ENCODE measurements at regions not wholly inside any gene's neighbourhood (a gene's known extent, or its start where the extent isn't known, plus 50 kb on each side); places are given as distances from the start of the nearest gene placed in this dataset.
A peak's percentile ranks its signal among the peaks of the same experiment; 100 is the strongest.

DNA sequence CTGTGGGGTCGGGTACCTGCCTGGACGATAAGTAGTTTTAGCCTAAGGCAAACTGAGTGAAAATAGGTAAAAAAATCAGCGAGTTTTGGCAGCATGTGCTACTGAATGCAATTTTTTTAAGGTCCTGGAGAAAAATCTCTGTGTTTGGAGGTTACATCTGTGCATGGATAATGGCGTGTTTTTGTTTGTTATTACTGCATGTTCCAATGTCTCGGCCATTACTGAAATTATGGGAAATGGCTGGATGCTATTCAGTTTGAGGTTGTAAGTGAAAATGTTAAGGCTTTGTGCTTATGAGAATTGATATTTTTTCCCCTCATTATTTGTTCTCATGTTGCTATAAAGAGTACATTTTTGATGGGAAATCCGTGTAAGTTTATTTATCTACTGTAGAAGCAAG lies 441.7 kb downstream of the PRDM2 start:
- no peak for ATAC-seq
- POLR2A ChIA-PET (ENCODE audit: unreplicated experiment) = no interaction called here
- CTCF ChIA-PET = no interaction called here

DNA sequence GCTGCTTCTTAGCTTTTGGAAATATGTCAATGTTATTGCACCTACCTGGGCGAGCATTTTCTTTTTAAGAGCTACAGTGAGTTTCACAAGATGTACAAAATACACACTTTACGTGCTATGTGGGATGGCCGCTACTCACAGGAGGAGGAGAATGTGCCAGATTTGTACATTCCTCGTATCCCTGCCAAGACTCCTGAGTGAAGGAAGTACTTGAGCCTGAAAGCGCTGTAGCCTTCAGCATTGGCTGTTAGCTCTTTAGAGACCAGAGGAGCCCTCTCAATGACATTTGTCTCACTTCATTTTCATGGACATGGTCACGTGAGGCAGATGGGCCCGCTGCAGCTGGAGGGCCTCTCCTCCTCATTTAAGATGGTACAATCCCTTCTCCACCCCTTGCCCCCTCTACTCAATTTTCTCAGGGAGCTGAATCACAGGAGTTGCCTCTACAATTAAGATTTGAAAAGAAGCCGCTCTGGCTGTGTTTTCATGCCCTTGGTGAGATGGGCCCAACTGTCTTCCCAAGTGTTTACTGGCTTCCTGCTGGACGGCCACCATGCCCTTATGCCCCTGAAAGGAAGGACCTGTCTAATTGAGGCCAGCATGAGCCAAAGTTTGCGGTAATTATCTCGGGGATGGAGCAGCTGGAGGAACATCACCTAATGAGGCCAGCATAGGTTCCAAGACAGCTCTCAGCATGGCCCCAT lies 442.6 kb downstream of the PRDM2 start:
- TF ChIP-seq EZH2 (IDR thresholded peaks at IDR 0.05; ENCODE audit: low read length, unreplicated experiment) (no peak), EZH2phosphoT487 (IDR thresholded peaks at IDR 0.05; ENCODE audit: borderline replicate concordance, low read length) (no peak)
- TF ChIP-seq, protein P1, sequence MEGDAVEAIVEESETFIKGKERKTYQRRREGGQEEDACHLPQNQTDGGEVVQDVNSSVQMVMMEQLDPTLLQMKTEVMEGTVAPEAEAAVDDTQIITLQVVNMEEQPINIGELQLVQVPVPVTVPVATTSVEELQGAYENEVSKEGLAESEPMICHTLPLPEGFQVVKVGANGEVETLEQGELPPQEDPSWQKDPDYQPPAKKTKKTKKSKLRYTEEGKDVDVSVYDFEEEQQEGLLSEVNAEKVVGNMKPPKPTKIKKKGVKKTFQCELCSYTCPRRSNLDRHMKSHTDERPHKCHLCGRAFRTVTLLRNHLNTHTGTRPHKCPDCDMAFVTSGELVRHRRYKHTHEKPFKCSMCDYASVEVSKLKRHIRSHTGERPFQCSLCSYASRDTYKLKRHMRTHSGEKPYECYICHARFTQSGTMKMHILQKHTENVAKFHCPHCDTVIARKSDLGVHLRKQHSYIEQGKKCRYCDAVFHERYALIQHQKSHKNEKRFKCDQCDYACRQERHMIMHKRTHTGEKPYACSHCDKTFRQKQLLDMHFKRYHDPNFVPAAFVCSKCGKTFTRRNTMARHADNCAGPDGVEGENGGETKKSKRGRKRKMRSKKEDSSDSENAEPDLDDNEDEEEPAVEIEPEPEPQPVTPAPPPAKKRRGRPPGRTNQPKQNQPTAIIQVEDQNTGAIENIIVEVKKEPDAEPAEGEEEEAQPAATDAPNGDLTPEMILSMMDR (conservative IDR thresholded peaks at IDR 0.05; ENCODE audit: low read depth, low read length) = no peak
- POLR2A ChIA-PET (ENCODE audit: unreplicated experiment) = no interaction called here
- intact Hi-C loops (cut with micrococcal nuclease) = no loop called here
- Histone ChIP-seq H3K4me3 (ENCODE audit: low read length) (no peak overlapping the region), H3K79me2 (ENCODE audit: low read length) (no peaks in the 10 kb centered on the region), H3K4me2 (ENCODE audit: low read length) (no peak overlapping the region), H3K27me3 (ENCODE audit: low read length) (no peaks in the 10 kb centered on the region), H3K9me3 (ENCODE audit: low read length) (no peaks in the 10 kb centered on the region), H3K4me1 (ENCODE audit: insufficient read depth, low read length) (peaks cover 20% of the 10 kb centered on the region), H4K20me1 (ENCODE audit: low read length) (no peaks in the 10 kb centered on the region), H3K9ac (ENCODE audit: low read length) (no peak overlapping the region), H3F3A (ENCODE audit: low read length, unreplicated experiment) (peaks cover 4% of the 10 kb centered on the region), H3K9me2 (replicated peaks; ENCODE audit: low read length) (no peaks in the 10 kb centered on the region), H3K27ac (ENCODE audit: low read length) (no peak overlapping the region), H2AFZ (ENCODE audit: low read length) (no peak overlapping the region), H3K36me3 (ENCODE audit: low read depth, low read length) (no peaks in the 10 kb centered on the region)
- ATAC-seq = no peak
- BruUV-seq (replicated peaks) = no TSS peak
- CTCF ChIA-PET = interaction anchor here (0.6 kb wide), 2 partner anchors 29 to 158 kb away, joined by 3 read pairs; no protein-coding TSS in a partner anchor
- DNase-seq = no peak

More for the DNA sequence above, 441.7 kb downstream of the PRDM2 start:
- no peaks in the 10 kb centered on the region for H4K20me1 ChIP-seq (ENCODE audit: low read length)
- H3F3A ChIP-seq (ENCODE audit: low read length, unreplicated experiment) = peaks cover 4% of the 10 kb centered on the region
- no peak overlapping the region for H3K4me3 ChIP-seq (ENCODE audit: low read length)
- no peak for DNase-seq
- intact Hi-C loops (cut with micrococcal nuclease) = no loop called here
- H3K4me1 ChIP-seq (ENCODE audit: insufficient read depth, low read length) = peaks cover 27% of the 10 kb centered on the region
- H3K27me3 ChIP-seq (ENCODE audit: low read length) = no peaks in the 10 kb centered on the region
- H2AFZ ChIP-seq (ENCODE audit: low read length) = no peak overlapping the region
- H3K4me2 ChIP-seq (ENCODE audit: low read length) = no peak overlapping the region
- H3K9me3 ChIP-seq (ENCODE audit: low read length) = no peaks in the 10 kb centered on the region
- no peak overlapping the region for H3K9ac ChIP-seq (ENCODE audit: low read length)
- H3K9me2 ChIP-seq (replicated peaks; ENCODE audit: low read length) = no peaks in the 10 kb centered on the region
- H3K36me3 ChIP-seq (ENCODE audit: low read depth, low read length) = no peaks in the 10 kb centered on the region
- H3K79me2 ChIP-seq (ENCODE audit: low read length) = no peaks in the 10 kb centered on the region
- no TSS peak for BruUV-seq (replicated peaks)
- TF ChIP-seq EZH2 (IDR thresholded peaks at IDR 0.05; ENCODE audit: low read length, unreplicated experiment) (no peak), EZH2phosphoT487 (IDR thresholded peaks at IDR 0.05; ENCODE audit: borderline replicate concordance, low read length) (no peak)
- TF ChIP-seq, protein P1 (conservative IDR thresholded peaks at IDR 0.05; ENCODE audit: low read depth, low read length) = no peak
- no peak overlapping the region for H3K27ac ChIP-seq (ENCODE audit: low read length)

DNA sequence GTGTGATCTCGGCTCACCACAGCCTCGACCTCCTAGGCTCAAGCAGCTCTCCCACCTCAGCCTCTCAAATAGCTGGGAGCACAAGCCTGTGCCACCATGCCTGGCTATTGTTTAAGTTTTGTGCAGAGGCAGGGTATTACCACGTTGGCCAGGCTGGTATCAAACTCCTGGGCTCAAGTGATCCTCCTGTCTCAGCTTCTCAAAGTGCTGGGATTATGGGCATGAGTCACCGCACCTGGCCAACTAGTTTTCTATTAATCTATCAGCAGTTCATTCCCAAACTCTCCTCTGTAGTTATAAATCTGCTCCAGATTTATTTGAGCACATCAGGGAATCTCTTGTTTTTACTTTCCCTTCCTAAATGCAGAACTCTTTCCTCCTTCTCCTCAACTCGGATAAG lies 443.8 kb downstream of the PRDM2 start:
- ATAC-seq = no peak
- no peaks in the 10 kb centered on the region for H3K9me2 ChIP-seq (replicated peaks; ENCODE audit: low read length)
- H3K79me2 ChIP-seq (ENCODE audit: low read length) = no peaks in the 10 kb centered on the region
- BruUV-seq (replicated peaks) = no TSS peak
- H4K20me1 ChIP-seq (ENCODE audit: low read length) = no peaks in the 10 kb centered on the region
- H3K27ac ChIP-seq (ENCODE audit: low read length) = no peak overlapping the region
- peak; percentile 45 for DNase-seq
- CTCF ChIA-PET = no interaction called here
- H3K4me2 ChIP-seq (ENCODE audit: low read length) = no peak overlapping the region
- no peak overlapping the region for H2AFZ ChIP-seq (ENCODE audit: low read length)
- intact Hi-C loops (cut with micrococcal nuclease) = no loop called here
- H3K36me3 ChIP-seq (ENCODE audit: low read depth, low read length) = no peaks in the 10 kb centered on the region
- H3K9ac ChIP-seq (ENCODE audit: low read length) = no peak overlapping the region
- no peaks in the 10 kb centered on the region for H3K9me3 ChIP-seq (ENCODE audit: low read length)
- no peak overlapping the region for H3K4me3 ChIP-seq (ENCODE audit: low read length)
- H3K4me1 ChIP-seq (ENCODE audit: insufficient read depth, low read length) = peaks cover 8% of the 10 kb centered on the region; the same call in 1 of the 2 replicates
- H3F3A ChIP-seq (ENCODE audit: low read length, unreplicated experiment) = no peaks in the 10 kb centered on the region
- POLR2A ChIA-PET (ENCODE audit: unreplicated experiment) = no interaction called here
- no peaks in the 10 kb centered on the region for H3K27me3 ChIP-seq (ENCODE audit: low read length)
- TF ChIP-seq EZH2phosphoT487 (IDR thresholded peaks at IDR 0.05; ENCODE audit: borderline replicate concordance, low read length) (no peak), EZH2 (IDR thresholded peaks at IDR 0.05; ENCODE audit: low read length, unreplicated experiment) (no peak)
- TF ChIP-seq, protein P1 (conservative IDR thresholded peaks at IDR 0.05; ENCODE audit: low read depth, low read length) = no peak
